Heart right ventricle (tissue), 16 donors: ENCODE measurements at regions not wholly inside any gene's neighbourhood (a gene's known extent, or its start where the extent isn't known, plus 50 kb on each side); places are given as distances from the start of the nearest gene placed in this dataset.

ENCODE experiments used
- ATAC-seq, 8 donors: fragments of 200-7000 bp; cut with Tn5 transposase; one replicate each; pipeline ENCODE4 v1.9.1; 2020; ENCODE audit warnings: mild to moderate bottlenecking in 8 of 8, moderate library complexity in 8 of 8, moderate number of reproducible peaks in 1 of 8
- DNase-seq, 2 donors: peaks; one replicate each; pipeline ENCODE4 v3.0.0-alpha.2; 2020
- H3K27ac ChIP-seq, 10 donors: fragments of 200-600 bp; sonication (generic) in 2 of 10; one replicate each; pipeline versions ENCODE4 v1.5.0 to v1.8.0; 2020 to 2022; ENCODE audit warnings: mild to moderate bottlenecking in 3 of 10
- H3K27me3 ChIP-seq, 7 donors: fragments of 200-600 bp; one replicate each; pipeline ENCODE4 v1.8.0; 2021 to 2022; ENCODE audit warnings: mild to moderate bottlenecking in 2 of 7
- H3K36me3 ChIP-seq, 9 donors: fragments of 200-600 bp; sonication (generic) in 1 of 9; one replicate each; pipeline versions ENCODE4 v1.5.0 to v1.8.0; 2020 to 2022; ENCODE audit warnings: mild to moderate bottlenecking in 2 of 9
- H3K4me1 ChIP-seq, 9 donors: fragments of 200-600 bp; sonication (generic) in 1 of 9; one replicate each; pipeline versions ENCODE4 v1.5.0 to v1.8.0; 2020 to 2022; ENCODE audit warnings: mild to moderate bottlenecking in 4 of 9
- H3K4me3 ChIP-seq, 10 donors: fragments of 200-600 bp; sonication (generic) in 2 of 10; one replicate each; pipeline versions ENCODE4 v1.5.0 to v1.8.0; 2020 to 2022; ENCODE audit warnings: mild to moderate bottlenecking in 7 of 10, moderate library complexity in 2 of 10
- H3K9me3 ChIP-seq, 11 donors: fragments of 200-600 bp in 10 of 11; sonication (generic) in 2 of 11; one replicate each; pipeline versions ENCODE4 v1.5.0 to v1.8.0; 2013 to 2022; ENCODE audit warnings: mild to moderate bottlenecking in 2 of 11, control low read depth in 1 of 11, moderate library complexity in 1 of 11
- WGBS, 2 donors: extraction: QIAGEN DNeasy Blood & Tissue Kit; methylation state at CpG; one replicate each; pipeline ENCODE4 v1.1.7; 2013; ENCODE audit warnings: inconsistent platforms in 1 of 2; 5-methylcytosine and 5-hydroxymethylcytosine counted together
- intact Hi-C, 10 donors: fragments of 100-400 bp; cut with DNase I; formaldehyde crosslinking; loops; one replicate each; pipeline versions ENCODE4 v1.11.1 to v1.14.2; 2022
- TF ChIP-seq, protein P1 (sequence below), 9 donors: fragments of 200-600 bp; sonication (generic) in 2 of 9; IDR thresholded peaks; one replicate each; pipeline versions ENCODE4 v1.5.0 to v1.8.0; 2021 to 2022; ENCODE audit warnings: antibody characterized with exemption in 9 of 9, mild to moderate bottlenecking in 5 of 9, moderate library complexity in 1 of 9
- donor health status: Arrhythmogenic right ventricular cardiomyopathy.
- donor health status: ischemic (EF 13 %, LVEDD 7.1; RV severe dilation, severe dysfunction).
- donor health status: healthy with polysubstance abuse.
- donor health status: DM: no; HTN: yes; CAD: no.
- donor health status: DM: no; HTN: no; CAD: no.
- donor health status: ischemic (EF 25% LVEDD 6.9; RV normal size, moderate dysfunction).
- donor health status: ischemic (EF 25% LVEDD 5.7; RV mildly dilated, moderate dysfunction).
- donor health status: healthy.
- donor health status: DM: yes; HTN: yes; CAD: no.
- donor health status: Ischemic cardiomyopathy.
- donor health status: ischemic (EF 35%, LVEDD 5.7; RV mildly dilated, moderate dysfunction).
- donor health status: nonischemic (EF 11% LVEDD 7.7; RV severe dilation, severe dysfunction).
- donor health status: DM: yes; HTN: yes; CAD: no.
- donor health status: PGD.
- donor health status: ischemic (EF 29% LVEDD 5.4; RV normal size, mild dysfunction).
- donor health status: nonischemic (EF 23%, LVEDD 6.1; RV moderate dilation, normal function).

DNA sequence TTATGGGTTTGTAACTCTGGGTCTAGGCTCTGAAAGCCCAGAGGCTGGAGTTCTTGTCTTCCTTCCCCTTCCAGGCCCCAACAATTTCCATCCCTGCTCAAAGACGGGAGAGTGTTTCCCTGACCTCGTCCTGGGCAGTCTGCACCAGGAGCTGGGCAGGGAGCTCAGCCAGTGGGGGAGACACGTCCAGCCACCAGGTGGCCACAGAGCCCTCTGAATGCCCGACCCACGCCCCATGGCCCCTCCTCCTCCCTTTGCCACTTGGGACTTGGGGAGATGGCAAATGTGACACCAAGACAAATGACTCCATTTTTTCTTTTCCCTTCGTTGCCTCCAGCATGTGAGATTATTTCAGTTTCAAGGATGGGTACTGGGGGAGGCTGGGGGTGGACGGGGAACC, 159.9 kb upstream of the AJAP1 start:
- intact Hi-C loops: no loop called here
- H3K27ac ChIP-seq: no peak overlapping the region
- peaks cover 0 to 26% (median 0%) of the 10 kb centered on the region in 7 donors for H3K27me3 ChIP-seq
- ATAC-seq: peak in 3 of 8 donors; percentile 51 to 70 (median 64)
- TF ChIP-seq, protein P1, sequence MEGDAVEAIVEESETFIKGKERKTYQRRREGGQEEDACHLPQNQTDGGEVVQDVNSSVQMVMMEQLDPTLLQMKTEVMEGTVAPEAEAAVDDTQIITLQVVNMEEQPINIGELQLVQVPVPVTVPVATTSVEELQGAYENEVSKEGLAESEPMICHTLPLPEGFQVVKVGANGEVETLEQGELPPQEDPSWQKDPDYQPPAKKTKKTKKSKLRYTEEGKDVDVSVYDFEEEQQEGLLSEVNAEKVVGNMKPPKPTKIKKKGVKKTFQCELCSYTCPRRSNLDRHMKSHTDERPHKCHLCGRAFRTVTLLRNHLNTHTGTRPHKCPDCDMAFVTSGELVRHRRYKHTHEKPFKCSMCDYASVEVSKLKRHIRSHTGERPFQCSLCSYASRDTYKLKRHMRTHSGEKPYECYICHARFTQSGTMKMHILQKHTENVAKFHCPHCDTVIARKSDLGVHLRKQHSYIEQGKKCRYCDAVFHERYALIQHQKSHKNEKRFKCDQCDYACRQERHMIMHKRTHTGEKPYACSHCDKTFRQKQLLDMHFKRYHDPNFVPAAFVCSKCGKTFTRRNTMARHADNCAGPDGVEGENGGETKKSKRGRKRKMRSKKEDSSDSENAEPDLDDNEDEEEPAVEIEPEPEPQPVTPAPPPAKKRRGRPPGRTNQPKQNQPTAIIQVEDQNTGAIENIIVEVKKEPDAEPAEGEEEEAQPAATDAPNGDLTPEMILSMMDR (IDR thresholded peaks at IDR 0.05): peak in 8 of 9 donors; percentile 8 to 56 (median 46)
- no peaks in the 10 kb centered on the region for H3K4me1 ChIP-seq
- peak in 1 of 2 donors; percentile 25 for DNase-seq
- no peak overlapping the region for H3K4me3 ChIP-seq
- H3K9me3 ChIP-seq: no peaks in the 10 kb centered on the region
- H3K36me3 ChIP-seq: no peaks in the 10 kb centered on the region
- WGBS, 2 donors: 21 to 25% methylated on average over 7 of the region's 7 CpGs

DNA sequence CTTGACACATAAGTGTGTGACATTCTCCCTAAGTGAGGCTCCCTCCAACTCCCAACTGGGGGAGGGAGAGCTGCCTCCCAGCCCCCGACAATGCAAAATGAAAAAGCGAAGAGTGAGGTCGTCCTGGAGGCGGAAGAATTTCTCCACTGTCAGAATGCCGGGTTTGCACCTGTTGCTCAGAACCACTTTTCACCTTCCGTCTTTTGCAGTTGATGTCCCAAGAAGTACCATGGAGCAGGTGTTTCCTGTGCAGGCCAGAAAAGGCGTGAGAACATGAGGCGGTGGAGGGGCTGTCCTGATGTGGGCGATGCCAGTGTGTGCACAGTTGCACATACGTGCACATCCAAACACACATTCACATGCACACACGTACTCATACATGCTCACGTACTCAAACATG, 158.6 kb upstream of the AJAP1 start:
- H3K4me1 ChIP-seq: no peaks in the 10 kb centered on the region
- intact Hi-C loops: no loop called here
- no peak overlapping the region for H3K4me3 ChIP-seq
- TF ChIP-seq, protein P1 (IDR thresholded peaks at IDR 0.05): no peak
- H3K36me3 ChIP-seq: no peaks in the 10 kb centered on the region
- WGBS, 2 donors: 80 to 83% methylated on average over 12 of the region's 12 CpGs
- no peaks in the 10 kb centered on the region for H3K9me3 ChIP-seq
- H3K27ac ChIP-seq: no peak overlapping the region
- ATAC-seq: no peak
- no peak for DNase-seq
- peaks cover 0 to 24% (median 0%) of the 10 kb centered on the region in 7 donors for H3K27me3 ChIP-seq

DNA sequence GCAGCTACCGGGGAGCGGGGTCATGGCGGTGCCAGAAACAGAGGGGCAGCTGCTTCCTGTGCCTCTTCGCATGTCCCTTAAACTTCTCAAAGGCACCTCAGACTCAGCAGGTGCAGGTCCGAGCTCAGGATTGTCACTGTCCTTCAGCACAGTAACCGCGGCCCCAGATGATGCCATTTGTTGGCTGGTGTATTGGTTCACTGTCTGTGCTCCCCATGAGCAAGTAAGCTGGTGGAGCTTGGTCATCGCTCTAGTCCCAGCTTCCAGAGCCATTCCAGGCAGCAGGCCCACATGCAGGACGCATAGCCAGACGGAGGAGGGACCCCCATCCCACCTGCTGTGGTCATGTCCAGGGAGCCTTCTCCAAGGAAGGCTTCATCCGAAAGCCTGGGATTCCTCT, 154.0 kb upstream of the AJAP1 start:
- ATAC-seq (no peak), DNase-seq (no peak)
- WGBS, 2 donors: 89 to 91% methylated on average over 11 of the region's 11 CpGs
- no peaks in the 10 kb centered on the region for H3K9me3 ChIP-seq
- no peaks in the 10 kb centered on the region for H3K36me3 ChIP-seq
- no peak overlapping the region for H3K27ac ChIP-seq
- no peaks in the 10 kb centered on the region for H3K4me1 ChIP-seq
- intact Hi-C loops: no loop called here
- H3K4me3 ChIP-seq: no peak overlapping the region
- peaks cover 0 to 8% (median 0%) of the 10 kb centered on the region in 7 donors for H3K27me3 ChIP-seq
- TF ChIP-seq, protein P1 (IDR thresholded peaks at IDR 0.05): no peak

DNA sequence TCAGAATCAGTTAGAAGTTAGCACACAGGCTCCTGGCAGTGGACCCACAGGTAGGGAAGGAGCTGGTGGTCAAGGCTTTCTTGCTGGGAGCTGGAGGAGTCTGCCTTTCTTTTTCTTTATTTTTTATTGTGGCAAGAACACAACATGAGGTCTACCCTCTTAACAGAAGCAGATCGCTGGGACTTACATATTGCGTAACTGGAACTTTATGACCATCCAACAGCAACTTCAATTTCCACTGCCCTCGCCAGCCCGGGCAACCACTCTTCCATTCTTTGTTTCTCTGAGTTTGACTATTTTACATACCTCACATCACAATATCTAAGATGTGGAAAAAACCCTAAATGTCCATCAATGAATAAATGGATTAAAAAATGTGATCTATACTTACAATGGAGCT, 147.8 kb upstream of the AJAP1 start:
- Histone ChIP-seq H3K27ac (no peak overlapping the region), H3K36me3 (no peaks in the 10 kb centered on the region), H3K4me3 (no peak overlapping the region), H3K4me1 (peaks cover 0 to 14% (median 6%) of the 10 kb centered on the region in 9 donors), H3K9me3 (no peaks in the 10 kb centered on the region), H3K27me3 (peaks cover 0 to 12% (median 0%) of the 10 kb centered on the region in 7 donors)
- WGBS, 2 donors: 89 to 94% methylated on average over 4 of the region's 4 CpGs
- ATAC-seq: no peak
- TF ChIP-seq, protein P1 (IDR thresholded peaks at IDR 0.05): no peak
- no peak for DNase-seq
- intact Hi-C loops: no loop called here
